Fibroblast of lung (primary cell): ENCODE measurements at regions not wholly inside any gene's neighbourhood (a gene's known extent, or its start where the extent isn't known, plus 50 kb on each side); places are given as distances from the start of the nearest gene placed in this dataset.

Experiments
- EZH2 ChIP-seq: IDR thresholded peaks from 2 replicates; pipeline ENCODE4 v1.5.1; 2012; ENCODE audit warnings: low read length, control low read depth, mild to moderate bottlenecking; ENCODE audit errors: missing control alignments
- TF ChIP-seq, protein P1 (sequence below), 2 donors: IDR thresholded peaks in 1 of 2; conservative IDR thresholded peaks in 1 of 2; 1 replicate in 1 of 2; 2 replicates in 1 of 2; pipeline ENCODE4 v1.5.1; 2011 to 2012; ENCODE audit warnings: low read length in 2 of 2, control low read depth in 1 of 2, inconsistent platforms in 1 of 2, low read depth in 1 of 2, mild to moderate bottlenecking in 1 of 2

DNA sequence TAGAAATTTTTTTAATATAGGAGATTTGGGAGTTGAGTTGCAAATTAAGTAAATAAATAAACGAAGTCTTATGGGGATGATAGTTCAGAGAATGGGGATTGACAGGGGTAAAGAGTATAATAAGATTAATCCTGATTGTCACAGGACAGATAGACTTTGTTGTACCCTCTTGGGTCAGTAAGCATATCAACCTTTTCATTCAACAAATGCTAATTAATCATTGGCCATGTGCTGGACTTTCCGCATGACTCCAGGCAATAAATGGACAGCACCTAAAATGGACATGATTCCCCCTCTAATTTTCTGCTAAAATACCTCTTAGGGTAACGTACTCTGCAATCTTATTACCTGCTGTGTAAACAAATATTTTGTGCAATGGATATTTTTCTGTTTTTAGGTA is 1331.1 kb upstream of the ADGRL3 start:
- TF ChIP-seq, protein P1, sequence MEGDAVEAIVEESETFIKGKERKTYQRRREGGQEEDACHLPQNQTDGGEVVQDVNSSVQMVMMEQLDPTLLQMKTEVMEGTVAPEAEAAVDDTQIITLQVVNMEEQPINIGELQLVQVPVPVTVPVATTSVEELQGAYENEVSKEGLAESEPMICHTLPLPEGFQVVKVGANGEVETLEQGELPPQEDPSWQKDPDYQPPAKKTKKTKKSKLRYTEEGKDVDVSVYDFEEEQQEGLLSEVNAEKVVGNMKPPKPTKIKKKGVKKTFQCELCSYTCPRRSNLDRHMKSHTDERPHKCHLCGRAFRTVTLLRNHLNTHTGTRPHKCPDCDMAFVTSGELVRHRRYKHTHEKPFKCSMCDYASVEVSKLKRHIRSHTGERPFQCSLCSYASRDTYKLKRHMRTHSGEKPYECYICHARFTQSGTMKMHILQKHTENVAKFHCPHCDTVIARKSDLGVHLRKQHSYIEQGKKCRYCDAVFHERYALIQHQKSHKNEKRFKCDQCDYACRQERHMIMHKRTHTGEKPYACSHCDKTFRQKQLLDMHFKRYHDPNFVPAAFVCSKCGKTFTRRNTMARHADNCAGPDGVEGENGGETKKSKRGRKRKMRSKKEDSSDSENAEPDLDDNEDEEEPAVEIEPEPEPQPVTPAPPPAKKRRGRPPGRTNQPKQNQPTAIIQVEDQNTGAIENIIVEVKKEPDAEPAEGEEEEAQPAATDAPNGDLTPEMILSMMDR (conservative IDR thresholded peaks at IDR 0.05 in 1 of 2, IDR thresholded peaks at IDR 0.05 in 1 of 2; ENCODE audit: low read depth in 1 of 2, low read length in 2 of 2) = no peak
- no peak for TF ChIP-seq EZH2
